Neural progenitor cell (in vitro differentiated cells): ENCODE measurements at regions not wholly inside any gene's neighbourhood (a gene's known extent, or its start where the extent isn't known, plus 50 kb on each side); places are given as distances from the start of the nearest gene placed in this dataset.

Experiments
- EZH2 ChIP-seq: fragments of 200-600 bp; sonication (generic); IDR thresholded peaks from 2 replicates; pipeline ENCODE4 v1.6.1; 2017; ENCODE audit warnings: antibody characterized with exemption, mild to moderate bottlenecking, moderate library complexity
- EZH2phosphoT487 ChIP-seq: fragments of 200-600 bp; sonication (generic); IDR thresholded peaks from 2 replicates; pipeline ENCODE4 v1.6.1; 2017; ENCODE audit warnings: antibody characterized with exemption
- TF ChIP-seq, protein P1 (sequence below): fragments of 200-600 bp; sonication (generic); IDR thresholded peaks from 2 replicates; pipeline ENCODE4 v1.5.1; 2017; ENCODE audit warnings: antibody characterized with exemption, mild to moderate bottlenecking

DNA sequence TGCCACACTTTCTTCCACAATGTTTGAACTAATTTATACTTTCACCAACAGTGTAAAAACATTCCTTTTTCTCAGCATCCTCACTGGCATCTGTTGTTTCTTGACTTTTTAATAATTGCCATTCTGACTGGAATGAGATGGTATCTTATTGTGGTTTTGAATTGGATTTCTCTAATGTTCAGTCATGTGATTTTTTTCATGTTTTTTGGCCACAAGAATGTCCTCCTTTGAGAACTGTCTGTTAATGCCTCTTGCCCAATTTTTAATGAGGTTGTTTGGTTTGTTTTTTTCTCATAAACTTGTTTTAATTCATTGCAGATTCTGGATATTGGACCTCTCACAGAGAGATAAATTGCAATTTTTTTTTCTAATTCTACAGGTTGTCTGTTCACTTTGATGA, 1195.2 kb downstream of the TECRL start:
- TF ChIP-seq, protein P1, sequence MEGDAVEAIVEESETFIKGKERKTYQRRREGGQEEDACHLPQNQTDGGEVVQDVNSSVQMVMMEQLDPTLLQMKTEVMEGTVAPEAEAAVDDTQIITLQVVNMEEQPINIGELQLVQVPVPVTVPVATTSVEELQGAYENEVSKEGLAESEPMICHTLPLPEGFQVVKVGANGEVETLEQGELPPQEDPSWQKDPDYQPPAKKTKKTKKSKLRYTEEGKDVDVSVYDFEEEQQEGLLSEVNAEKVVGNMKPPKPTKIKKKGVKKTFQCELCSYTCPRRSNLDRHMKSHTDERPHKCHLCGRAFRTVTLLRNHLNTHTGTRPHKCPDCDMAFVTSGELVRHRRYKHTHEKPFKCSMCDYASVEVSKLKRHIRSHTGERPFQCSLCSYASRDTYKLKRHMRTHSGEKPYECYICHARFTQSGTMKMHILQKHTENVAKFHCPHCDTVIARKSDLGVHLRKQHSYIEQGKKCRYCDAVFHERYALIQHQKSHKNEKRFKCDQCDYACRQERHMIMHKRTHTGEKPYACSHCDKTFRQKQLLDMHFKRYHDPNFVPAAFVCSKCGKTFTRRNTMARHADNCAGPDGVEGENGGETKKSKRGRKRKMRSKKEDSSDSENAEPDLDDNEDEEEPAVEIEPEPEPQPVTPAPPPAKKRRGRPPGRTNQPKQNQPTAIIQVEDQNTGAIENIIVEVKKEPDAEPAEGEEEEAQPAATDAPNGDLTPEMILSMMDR: no peak
- TF ChIP-seq EZH2phosphoT487 (no peak), EZH2 (no peak)
